Uterus (tissue), 3 donors: ENCODE measurements at regions not wholly inside any gene's neighbourhood (a gene's known extent, or its start where the extent isn't known, plus 50 kb on each side); places are given as distances from the start of the nearest gene placed in this dataset.
"Not testable (repeated sequence)": the region's sequence is repeated elsewhere in the genome, so short reads cannot be mapped to it uniquely, and the experiment has no call there.

Experiments used
- DNase-seq, 2 donors: peaks; one replicate each; pipeline ENCODE4 v3.0.0-alpha.2; 2019 to 2020
- H3K27ac ChIP-seq, 2 donors: fragments of 200-600 bp; sonication (generic); 1 replicate in 1 of 2; 2 replicates in 1 of 2; pipeline ENCODE4 v1.5.1; 2016 to 2018
- H3K27me3 ChIP-seq, 2 donors: fragments of 200-600 bp; sonication (generic); one replicate each; pipeline ENCODE4 v1.5.1; 2018 to 2019; ENCODE audit warnings: control low read depth in 1 of 2
- H3K36me3 ChIP-seq, 2 donors: fragments of 200-600 bp; sonication (generic); one replicate each; pipeline ENCODE4 v1.5.1; 2019; ENCODE audit warnings: control low read depth in 1 of 2
- H3K4me1 ChIP-seq, 2 donors: fragments of 200-600 bp; sonication (generic); one replicate each; pipeline ENCODE4 v1.5.1; 2018 to 2019; ENCODE audit warnings: control low read depth in 1 of 2
- H3K4me3 ChIP-seq, 2 donors: fragments of 200-600 bp; sonication (generic); 1 replicate in 1 of 2; 2 replicates in 1 of 2; pipeline ENCODE4 v1.5.1; 2018 to 2019; ENCODE audit warnings: mild to moderate bottlenecking in 1 of 2
- H3K9me3 ChIP-seq, 2 donors: fragments of 200-600 bp; sonication (generic); one replicate each; pipeline ENCODE4 v1.5.1; 2019; ENCODE audit warnings: control low read depth in 1 of 2
- CTCF ChIP-seq, 4 experiments: fragments of 200-600 bp in 2 of 4; fragments of 450-650 bp in 2 of 4; sonication (generic) in 2 of 4; IDR thresholded peaks; one replicate each; pipeline ENCODE4 v1.5.1; 2016 to 2019; ENCODE audit warnings: antibody characterized with exemption in 4 of 4, mild to moderate bottlenecking in 2 of 4, moderate library complexity in 1 of 4
- POLR2A ChIP-seq, 2 donors: fragments of 450-650 bp; IDR thresholded peaks; one replicate each; pipeline ENCODE4 v1.6.1; 2016; ENCODE audit warnings: antibody characterized with exemption in 2 of 2, mild to moderate bottlenecking in 1 of 2, moderate library complexity in 1 of 2
- intact Hi-C: fragments of 100-400 bp; cut with DNase I; formaldehyde crosslinking; loops from one replicate; pipeline ENCODE4 v1.15.1; 2023; ENCODE audit warnings: low total_unique reads
- donor health status: DM: yes; HTN: yes; CAD: no.

GRCh38 chr4:112951362-112952312, 97.8 kb upstream of the ANK2 start:
- Histone ChIP-seq H3K4me3 (no peak overlapping the region), H3K9me3 (no peaks in the 10 kb centered on the region), H3K4me1 (no peaks in the 10 kb centered on the region), H3K36me3 (no peaks in the 10 kb centered on the region), H3K27me3 (no peaks in the 10 kb centered on the region), H3K27ac (no peak overlapping the region)
- no peak for DNase-seq
- intact Hi-C loops = no loop called here
- TF ChIP-seq POLR2A (IDR thresholded peaks at IDR 0.05) (no peak), CTCF (IDR thresholded peaks at IDR 0.05) (peak in 3 of 4 experiments; percentile 27 to 61 (median 52))

- no peak overlapping the region for H3K27ac ChIP-seq
- H3K4me1 ChIP-seq = no peaks in the 10 kb centered on the region
- DNase-seq = no peak
- H3K36me3 ChIP-seq = no peaks in the 10 kb centered on the region
- no peaks in the 10 kb centered on the region for H3K27me3 ChIP-seq
- TF ChIP-seq CTCF (IDR thresholded peaks at IDR 0.05) = no peak
- TF ChIP-seq POLR2A (IDR thresholded peaks at IDR 0.05) = no peak
- intact Hi-C loops = no loop called here
- no peak overlapping the region for H3K4me3 ChIP-seq
- no peaks in the 10 kb centered on the region for H3K9me3 ChIP-seq
Observed at GRCh38 chr4:112952313-112952700, 97.1 kb upstream of the ANK2 start.

GRCh38 chr4:112953262-112953661, 96.2 kb upstream of the ANK2 start:
- no peaks in the 10 kb centered on the region for H3K9me3 ChIP-seq
- no peak for DNase-seq
- H3K4me3 ChIP-seq = no peak overlapping the region

GRCh38 chr4:112954286-112954685, 95.2 kb upstream of the ANK2 start:
- DNase-seq = no peak
- H3K4me3 ChIP-seq = no peak overlapping the region
- intact Hi-C loops = no loop called here
- no peaks in the 10 kb centered on the region for H3K4me1 ChIP-seq
- H3K27me3 ChIP-seq = no peaks in the 10 kb centered on the region
- no peaks in the 10 kb centered on the region for H3K9me3 ChIP-seq
- no peaks in the 10 kb centered on the region for H3K36me3 ChIP-seq
- H3K27ac ChIP-seq = no peak overlapping the region
- TF ChIP-seq CTCF (IDR thresholded peaks at IDR 0.05) (no peak), POLR2A (IDR thresholded peaks at IDR 0.05) (no peak)

More at GRCh38 chr4:112953262-112953661, 96.2 kb upstream of the ANK2 start:
- TF ChIP-seq CTCF (IDR thresholded peaks at IDR 0.05) = no peak
- TF ChIP-seq POLR2A (IDR thresholded peaks at IDR 0.05) = no peak
- intact Hi-C loops = no loop called here
- H3K36me3 ChIP-seq = no peaks in the 10 kb centered on the region
- H3K4me1 ChIP-seq = no peaks in the 10 kb centered on the region
- no peak overlapping the region for H3K27ac ChIP-seq
- no peaks in the 10 kb centered on the region for H3K27me3 ChIP-seq

GRCh38 chr4:112956484-112956896, 93.0 kb upstream of the ANK2 start:
- no peaks in the 10 kb centered on the region for H3K9me3 ChIP-seq
- no peak overlapping the region for H3K27ac ChIP-seq
- no peak overlapping the region for H3K4me3 ChIP-seq
- H3K4me1 ChIP-seq = no peaks in the 10 kb centered on the region
- H3K27me3 ChIP-seq = no peaks in the 10 kb centered on the region
- no peaks in the 10 kb centered on the region for H3K36me3 ChIP-seq
- TF ChIP-seq POLR2A (IDR thresholded peaks at IDR 0.05) = no peak
- TF ChIP-seq CTCF (IDR thresholded peaks at IDR 0.05) = no peak
- DNase-seq = no peak
- intact Hi-C loops = no loop called here

- intact Hi-C loops, H3K36me3 ChIP-seq, H3K4me1 ChIP-seq, DNase-seq, H3K9me3 ChIP-seq, H3K27me3 ChIP-seq, H3K27ac ChIP-seq, H3K4me3 ChIP-seq: not testable (repeated sequence)
Observed at GRCh38 chr4:112957764-112958163, 91.7 kb upstream of the ANK2 start.
